ENCODE measurements at regions not wholly inside any gene's neighbourhood (a gene's known extent, or its start where the extent isn't known, plus 50 kb on each side); places are given as distances from the start of the nearest gene placed in this dataset.

- FAIRE-seq (no peak), DNase-seq (ENCODE audit: insufficient read length, low spot score) (no peak)
These were observed 139.5 kb upstream of the NDUFV2 start for GRCh38 chr18:8962855-8963635.

- FAIRE-seq (no peak), DNase-seq (ENCODE audit: insufficient read length, low spot score) (no peak)
These were observed 138.6 kb upstream of the NDUFV2 start for GRCh38 chr18:8963876-8964275.

DNA sequence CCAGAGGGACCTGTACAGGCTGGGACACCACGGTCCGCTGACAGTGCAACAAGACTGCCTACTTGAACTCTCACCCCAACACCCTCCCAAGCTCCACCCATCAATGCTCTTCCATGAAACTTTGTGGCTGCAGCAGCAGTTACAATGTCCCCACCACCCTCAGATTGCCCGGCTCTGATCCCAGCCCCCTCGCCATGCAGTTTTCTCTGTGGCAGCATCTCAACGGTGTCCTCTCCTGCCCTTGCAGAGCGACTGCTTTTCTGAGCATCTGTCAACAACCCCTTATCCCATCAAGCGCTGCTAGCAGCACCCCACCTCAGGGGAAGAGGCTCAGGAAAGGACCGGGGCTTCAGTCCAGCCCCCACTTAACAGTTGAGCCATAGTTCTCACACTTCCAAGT, 137.1 kb upstream of the NDUFV2 start:
- FAIRE-seq (no peak), DNase-seq (ENCODE audit: insufficient read length, low spot score) (no peak)

- DNase-seq (ENCODE audit: insufficient read length, low spot score): no peak
- FAIRE-seq: no peak
These were observed 135.7 kb upstream of the NDUFV2 start for GRCh38 chr18:8966821-8967220.

GRCh38 chr18:8967573-8967972, 134.9 kb upstream of the NDUFV2 start:
- FAIRE-seq: no peak
- DNase-seq (ENCODE audit: insufficient read length, low spot score): no peak

DNA sequence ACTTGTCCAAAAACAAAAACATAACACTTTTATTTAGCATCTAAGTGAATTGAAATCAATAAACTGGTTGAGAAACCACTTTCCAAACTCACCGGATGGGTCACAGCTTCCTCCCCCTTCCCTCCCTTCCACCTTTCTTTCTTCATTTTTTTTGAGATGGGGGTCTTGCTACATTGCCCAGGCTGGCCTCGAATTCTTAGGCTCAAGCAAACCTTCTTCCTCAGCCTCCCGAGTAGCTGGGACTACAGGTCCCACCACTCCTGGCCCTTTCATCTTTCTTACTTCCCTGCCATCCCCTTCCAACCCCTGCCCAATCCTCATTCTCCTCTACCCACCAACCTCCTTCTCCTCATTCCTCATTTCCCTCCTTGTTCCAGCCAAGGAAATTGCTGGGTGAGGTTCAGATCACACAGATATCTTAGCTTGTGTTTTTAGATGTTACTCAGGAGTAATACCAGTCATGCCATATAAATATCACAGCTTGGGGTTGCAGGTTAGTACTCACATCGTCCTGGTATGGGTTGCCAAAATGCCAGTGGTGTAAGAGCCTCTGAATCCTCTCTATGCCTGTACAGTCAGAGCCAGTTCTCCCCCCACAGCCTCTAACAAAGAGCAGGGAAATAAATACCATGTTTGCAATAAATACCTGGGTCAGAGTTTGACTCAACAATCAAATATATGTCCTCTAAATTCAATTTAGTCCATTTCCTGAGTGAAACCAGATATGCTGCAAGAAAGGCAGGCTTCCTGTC, 132.7 kb upstream of the NDUFV2 start:
- DNase-seq (ENCODE audit: insufficient read length, low spot score) (no peak), FAIRE-seq (no peak)

DNA sequence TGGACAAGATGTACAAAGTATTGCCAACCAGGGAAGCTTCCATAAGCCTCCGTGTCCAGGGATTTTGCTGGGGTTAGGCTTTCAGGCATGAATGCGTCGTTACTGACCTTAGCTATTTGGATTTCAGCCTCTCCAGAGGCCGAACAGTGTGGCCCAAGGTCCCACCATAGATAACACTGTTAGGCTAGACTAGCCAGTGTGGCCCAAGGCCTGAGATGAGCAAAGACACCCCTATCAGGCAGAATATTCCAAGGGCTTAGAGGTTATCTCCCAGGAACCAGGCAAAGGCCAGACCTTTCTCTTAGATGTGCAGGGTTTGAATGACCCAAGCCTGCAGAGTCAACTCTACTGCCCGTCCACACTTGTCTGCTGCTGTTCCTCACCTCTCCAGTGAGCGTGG, 131.7 kb upstream of the NDUFV2 start:
- FAIRE-seq (no peak), DNase-seq (ENCODE audit: insufficient read length, low spot score) (no peak)

DNA sequence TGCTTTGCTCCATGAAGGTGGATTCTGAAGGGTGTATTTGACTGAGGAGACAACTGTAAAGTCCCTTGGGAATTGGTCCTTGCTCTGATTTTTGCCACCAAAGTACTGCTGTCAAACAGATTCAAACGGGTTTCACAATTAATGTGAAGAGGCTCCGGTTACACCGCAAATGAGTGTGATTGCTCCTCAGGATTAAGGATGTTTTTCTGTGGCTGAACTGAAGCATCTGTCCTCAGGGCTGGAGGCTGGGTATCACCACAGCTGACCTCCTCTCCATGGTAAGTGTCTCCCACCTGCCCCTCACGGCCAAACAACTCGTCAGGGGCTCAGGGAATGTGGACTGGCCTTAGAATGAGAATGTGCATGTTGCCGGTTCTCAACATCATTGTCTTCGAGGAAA, 130.4 kb upstream of the NDUFV2 start:
- FAIRE-seq (no peak), DNase-seq (ENCODE audit: insufficient read length, low spot score) (no peak)

- FAIRE-seq (no peak), DNase-seq (ENCODE audit: insufficient read length, low spot score) (no peak)
These were observed 128.2 kb upstream of the NDUFV2 start for GRCh38 chr18:8974279-8974678.

DNA sequence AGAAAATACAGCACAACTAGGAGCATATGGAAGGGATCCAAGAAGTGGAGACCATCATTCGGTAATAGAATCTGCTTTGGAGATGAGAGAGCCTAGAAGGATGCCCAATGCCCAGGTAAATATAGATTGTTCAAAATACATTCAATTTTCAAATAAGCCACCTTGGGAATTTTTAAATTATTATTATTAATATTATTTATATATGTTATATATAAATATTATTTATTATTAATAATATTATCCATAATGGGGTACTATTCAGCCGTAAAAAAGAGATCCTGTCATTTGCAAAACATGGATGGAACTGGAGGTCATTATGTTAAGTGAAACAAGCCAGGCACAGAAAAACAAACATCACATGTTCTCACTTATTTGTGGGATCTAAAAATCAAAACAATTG, 127.8 kb upstream of the NDUFV2 start:
- FAIRE-seq (no peak), DNase-seq (ENCODE audit: insufficient read length, low spot score) (no peak)

GRCh38 chr18:8975624-8976023, 126.9 kb upstream of the NDUFV2 start:
- FAIRE-seq (no peak), DNase-seq (ENCODE audit: insufficient read length, low spot score) (no peak)

DNA sequence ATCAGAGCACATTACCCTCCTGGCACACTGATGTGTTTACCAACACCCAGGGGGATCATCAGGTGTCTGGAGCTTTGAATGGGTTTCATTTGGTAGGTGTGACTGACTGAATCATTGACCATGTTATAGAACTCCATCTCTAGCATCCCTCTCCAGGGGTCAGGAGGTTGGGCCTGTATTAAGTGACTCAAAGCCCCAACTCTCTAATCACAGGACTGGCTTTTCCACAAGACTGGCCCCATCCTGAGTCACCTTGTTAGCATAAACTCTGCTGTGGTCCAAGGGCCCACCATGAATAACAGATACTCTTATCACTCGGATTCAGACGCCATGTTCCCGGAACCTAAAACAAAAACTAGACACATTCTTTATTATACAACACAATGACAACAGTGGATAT, 125.9 kb upstream of the NDUFV2 start:
- DNase-seq (ENCODE audit: insufficient read length, low spot score): no peak
- FAIRE-seq: no peak

DNA sequence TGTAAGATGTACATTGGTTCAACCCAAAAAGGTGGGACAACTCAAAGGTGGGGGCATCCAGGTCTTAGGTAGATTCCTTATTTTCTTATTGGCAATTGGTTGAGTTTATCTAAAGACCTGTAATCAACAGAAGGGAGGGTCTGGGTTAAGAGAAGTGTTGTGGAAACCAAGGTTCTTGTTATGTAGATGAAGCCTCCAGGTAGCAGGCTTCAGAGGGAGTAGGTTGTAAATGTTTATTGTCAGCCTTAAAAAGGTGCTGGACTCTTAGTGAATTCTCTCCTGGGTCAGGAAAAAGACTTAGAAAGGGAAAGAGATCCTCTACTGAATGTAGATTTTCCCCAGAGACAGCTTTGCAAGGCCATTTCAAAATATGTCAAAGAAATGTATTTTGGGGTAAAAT, 125.3 kb upstream of the NDUFV2 start:
- FAIRE-seq: no peak
- no peak for DNase-seq (ENCODE audit: insufficient read length, low spot score)

DNA sequence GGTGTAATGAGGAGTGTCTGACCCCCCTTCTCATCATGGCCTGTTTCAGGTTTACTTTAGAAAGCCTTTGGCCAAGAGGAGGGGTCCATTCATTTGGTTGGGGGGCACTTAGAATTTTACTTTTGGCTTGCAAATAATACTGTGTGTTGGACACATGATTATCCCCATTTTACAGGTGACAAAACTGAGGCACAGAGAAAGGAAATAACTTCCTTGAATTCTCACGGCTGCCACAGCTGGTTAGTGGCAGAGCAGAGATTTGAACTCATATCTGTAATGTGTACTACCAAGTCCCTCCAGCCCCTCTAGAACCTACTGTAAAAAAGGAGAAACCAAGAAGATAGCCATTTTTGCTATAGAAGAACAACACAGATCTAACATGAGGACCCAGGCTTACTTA, 124.8 kb upstream of the NDUFV2 start:
- FAIRE-seq (no peak), DNase-seq (ENCODE audit: insufficient read length, low spot score) (no peak)

DNA sequence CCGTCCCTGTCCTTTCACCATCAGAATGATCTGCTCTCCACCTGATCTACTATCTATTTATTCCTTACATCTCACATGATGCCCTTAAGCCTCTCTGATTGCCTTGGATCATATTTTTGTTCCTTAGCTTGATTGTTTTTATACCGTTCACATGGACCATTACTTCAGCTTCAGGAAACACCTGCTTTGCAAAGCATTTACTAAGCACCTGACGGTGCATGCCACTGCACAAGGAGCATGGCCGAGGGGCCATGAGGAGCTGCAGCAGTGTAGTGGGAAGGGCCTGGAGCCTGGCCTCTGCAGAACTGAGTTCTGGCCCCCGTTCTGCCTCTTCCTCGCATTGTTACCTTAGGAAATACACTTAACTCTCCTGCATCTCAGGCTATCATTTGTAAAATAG, 124.1 kb upstream of the NDUFV2 start:
- no peak for DNase-seq (ENCODE audit: insufficient read length, low spot score)
- no peak for FAIRE-seq

DNA sequence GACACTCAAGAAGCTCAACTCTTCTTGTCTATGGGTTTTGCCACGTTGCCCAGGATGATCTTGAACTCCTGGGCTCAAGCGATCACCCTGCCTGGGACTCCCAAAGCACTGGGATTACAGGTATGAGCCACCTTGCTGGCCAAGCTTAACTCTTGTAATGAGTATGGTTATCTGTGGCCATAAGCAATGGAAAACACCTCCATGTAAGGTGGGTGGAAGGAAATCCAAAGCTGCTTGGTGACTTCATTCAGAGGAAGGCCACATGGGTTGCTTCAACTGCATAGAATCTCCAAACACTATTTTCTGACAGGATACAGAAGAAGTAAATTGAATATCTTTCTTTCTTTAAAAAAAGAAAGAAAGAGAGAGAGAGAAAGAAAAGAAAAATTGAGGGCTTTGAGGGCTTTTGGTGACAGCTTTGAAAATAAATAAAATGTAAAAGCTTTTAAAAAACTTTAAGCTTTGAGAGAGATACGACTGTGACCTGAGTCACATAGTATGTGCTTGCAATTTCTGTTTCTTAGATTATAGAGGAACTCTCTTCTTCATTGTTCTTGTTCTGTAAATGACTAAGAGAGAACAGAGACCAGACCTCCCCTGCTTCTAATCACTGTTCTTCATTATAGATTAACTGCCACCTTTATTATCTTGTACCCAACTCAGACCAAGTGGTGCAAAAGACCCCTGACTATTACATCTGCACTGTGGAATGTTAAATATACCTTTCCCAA, 123.1 kb upstream of the NDUFV2 start:
- FAIRE-seq (no peak), DNase-seq (ENCODE audit: insufficient read length, low spot score) (no peak)

DNA sequence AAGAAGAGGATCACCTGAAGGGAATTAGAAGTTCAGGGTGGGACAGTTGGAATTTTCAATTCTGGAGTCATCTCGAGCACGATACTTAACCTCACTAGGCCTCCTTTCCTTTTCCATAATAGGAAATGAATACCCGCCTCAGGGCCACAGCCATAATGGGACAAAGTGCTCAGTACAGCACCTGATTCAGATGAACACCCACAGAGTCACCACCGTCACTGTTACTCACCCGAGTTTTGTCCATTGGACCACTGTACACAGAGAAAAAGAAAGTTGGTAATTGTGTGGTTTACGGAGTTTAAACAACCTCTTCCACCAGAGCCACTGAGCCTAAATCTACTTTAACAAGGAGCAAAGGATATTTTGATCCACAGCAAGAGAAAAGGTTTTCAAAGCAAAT, 122.0 kb upstream of the NDUFV2 start:
- DNase-seq (ENCODE audit: insufficient read length, low spot score) (no peak), FAIRE-seq (no peak)

DNA sequence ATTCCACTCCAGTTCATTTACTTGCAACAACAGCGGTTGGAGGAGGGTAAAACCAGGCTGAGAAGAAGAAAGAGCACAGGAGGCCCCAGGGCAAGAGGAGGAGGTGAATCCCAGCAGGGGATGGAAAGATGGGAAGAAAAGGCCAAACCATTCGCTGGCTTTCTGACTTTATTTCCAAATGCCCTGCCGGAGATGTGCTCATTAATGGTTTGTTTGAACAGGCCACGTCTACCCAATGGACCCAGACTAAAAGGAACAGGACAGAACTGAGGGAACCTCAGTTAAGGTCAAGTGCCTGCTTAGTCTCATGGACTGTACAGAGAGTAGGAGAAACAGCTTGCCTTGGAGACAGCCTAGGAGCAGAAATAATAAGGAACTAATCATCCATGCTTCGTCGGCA, 121.6 kb upstream of the NDUFV2 start:
- no peak for DNase-seq (ENCODE audit: insufficient read length, low spot score)
- no peak for FAIRE-seq

DNA sequence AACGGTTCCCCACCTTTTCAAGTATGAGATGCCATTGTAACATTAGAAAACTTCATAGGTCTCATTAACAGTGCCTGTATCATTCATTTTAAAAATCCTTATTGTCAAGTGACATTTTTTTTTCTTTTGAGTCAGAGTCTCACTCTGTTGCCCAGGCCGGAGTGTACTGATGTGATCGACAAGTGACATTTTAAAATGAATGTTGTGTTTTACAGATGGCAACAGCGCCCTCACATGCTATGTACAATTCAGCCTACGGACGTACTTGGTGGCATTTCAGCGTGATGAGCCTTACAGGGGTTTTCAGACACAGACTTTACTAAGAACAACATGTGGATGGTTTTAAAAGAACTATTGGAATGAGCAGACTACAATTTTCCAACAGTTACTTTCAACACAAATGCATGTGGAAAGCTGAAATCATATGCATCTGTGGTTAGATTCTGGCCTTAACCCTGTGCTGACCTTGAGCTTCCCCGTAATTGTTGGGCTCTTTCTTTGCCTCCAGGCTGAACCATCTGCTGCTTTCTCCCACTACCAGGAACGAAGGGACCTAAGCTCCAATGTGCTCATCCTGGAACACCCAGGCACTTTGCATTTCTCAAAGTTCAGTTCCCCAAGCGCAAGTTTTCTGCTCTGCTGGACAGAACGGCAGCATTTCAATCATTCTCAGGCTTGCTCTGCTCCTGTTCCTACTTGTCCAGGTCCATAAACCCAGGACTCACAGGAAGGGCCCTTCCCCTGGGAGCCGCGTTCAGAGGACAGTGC, 119.9 kb upstream of the NDUFV2 start:
- FAIRE-seq (no peak), DNase-seq (ENCODE audit: insufficient read length, low spot score) (no peak)

- DNase-seq (ENCODE audit: insufficient read length, low spot score) (no peak), FAIRE-seq (no peak)
These were observed 119.3 kb upstream of the NDUFV2 start for GRCh38 chr18:8983195-8983594.

DNA sequence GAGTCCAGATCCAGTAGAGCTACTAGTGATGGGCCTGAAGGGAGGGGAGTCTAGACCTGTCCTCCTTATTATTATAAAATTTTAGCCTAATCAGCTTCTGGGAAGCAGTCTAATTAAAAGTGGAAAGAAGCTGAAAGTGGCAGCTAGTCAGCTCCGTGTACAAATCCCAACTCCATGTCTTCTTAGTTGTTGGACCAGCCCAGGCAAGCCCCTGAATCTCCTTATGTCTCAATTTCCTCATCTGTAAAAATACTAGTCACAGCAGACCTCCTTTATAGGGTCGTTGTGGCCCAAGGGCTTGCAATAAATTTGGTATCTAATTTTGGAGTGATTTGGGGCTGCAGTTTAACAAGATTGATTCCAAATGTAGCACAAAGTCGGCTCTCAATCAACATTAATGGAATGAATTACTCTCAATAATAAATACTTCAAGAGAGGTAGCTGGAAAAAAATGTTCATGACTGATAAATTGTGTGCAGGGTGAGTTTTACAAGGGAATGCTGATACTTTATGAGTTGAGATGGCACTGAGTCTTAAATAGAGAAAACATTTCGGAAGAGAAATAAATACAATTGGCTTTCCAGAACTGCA, 118.3 kb upstream of the NDUFV2 start:
- FAIRE-seq: no peak

More for the DNA sequence above, 118.3 kb upstream of the NDUFV2 start:
- no peak for DNase-seq (ENCODE audit: insufficient read length, low spot score)
